ENCODE measurements at regions not wholly inside any gene's neighbourhood (a gene's known extent, or its start where the extent isn't known, plus 50 kb on each side); places are given as distances from the start of the nearest gene placed in this dataset.

GRCh38 chr12:125221602-125222001 lies 156.4 kb downstream of the AACS start:
- H3K4me3 ChIP-seq (ENCODE audit: low read length in 3 of 3): no peak overlapping the region
- H3K9ac ChIP-seq (ENCODE audit: low read depth in 1 of 3, low read length in 3 of 3): no peak overlapping the region
- no peaks in the 10 kb centered on the region for H3K4me1 ChIP-seq (ENCODE audit: control insufficient read depth in 3 of 3, insufficient read depth in 3 of 3, low read length in 3 of 3)
- peaks cover 0 to 11% (median 2%) of the 10 kb centered on the region in 3 donors for H3K27me3 ChIP-seq (ENCODE audit: control insufficient read depth in 3 of 3, insufficient read depth in 3 of 3, low read length in 3 of 3)
- H3K36me3 ChIP-seq (ENCODE audit: control insufficient read depth in 3 of 3, insufficient read depth in 3 of 3, low read length in 3 of 3): no peaks in the 10 kb centered on the region
- H3K9me3 ChIP-seq (ENCODE audit: control insufficient read depth in 3 of 3, low read length in 3 of 3): peaks cover 0 to 8% (median 0%) of the 10 kb centered on the region in 3 donors
- no peak overlapping the region for H3K27ac ChIP-seq (ENCODE audit: low read depth, low read length)

GRCh38 chr12:125222876-125223275 lies 157.6 kb downstream of the AACS start:
- no peak overlapping the region for H3K4me3 ChIP-seq (ENCODE audit: low read length in 3 of 3)

GRCh38 chr12:125225641-125226040 lies 160.4 kb downstream of the AACS start:
- Histone ChIP-seq H3K27me3 (ENCODE audit: control insufficient read depth in 3 of 3, insufficient read depth in 3 of 3, low read length in 3 of 3) (peaks cover 0 to 3% (median 0%) of the 10 kb centered on the region in 3 donors), H3K9me3 (ENCODE audit: control insufficient read depth in 3 of 3, low read length in 3 of 3) (peaks cover 0 to 8% (median 0%) of the 10 kb centered on the region in 3 donors), H3K27ac (ENCODE audit: low read depth, low read length) (no peak overlapping the region), H3K4me1 (ENCODE audit: control insufficient read depth in 3 of 3, insufficient read depth in 3 of 3, low read length in 3 of 3) (no peaks in the 10 kb centered on the region), H3K36me3 (ENCODE audit: control insufficient read depth in 3 of 3, insufficient read depth in 3 of 3, low read length in 3 of 3) (no peaks in the 10 kb centered on the region), H3K9ac (ENCODE audit: low read depth in 1 of 3, low read length in 3 of 3) (no peak overlapping the region), H3K4me3 (ENCODE audit: low read length in 3 of 3) (no peak overlapping the region)

More at GRCh38 chr12:125222876-125223275, 157.6 kb downstream of the AACS start:
- H3K4me1 ChIP-seq (ENCODE audit: control insufficient read depth in 3 of 3, insufficient read depth in 3 of 3, low read length in 3 of 3): no peaks in the 10 kb centered on the region
- no peaks in the 10 kb centered on the region for H3K36me3 ChIP-seq (ENCODE audit: control insufficient read depth in 3 of 3, insufficient read depth in 3 of 3, low read length in 3 of 3)
- peaks cover 0 to 11% (median 2%) of the 10 kb centered on the region in 3 donors for H3K27me3 ChIP-seq (ENCODE audit: control insufficient read depth in 3 of 3, insufficient read depth in 3 of 3, low read length in 3 of 3)
- no peak overlapping the region for H3K27ac ChIP-seq (ENCODE audit: low read depth, low read length)
- peaks cover 0 to 8% (median 0%) of the 10 kb centered on the region in 3 donors for H3K9me3 ChIP-seq (ENCODE audit: control insufficient read depth in 3 of 3, low read length in 3 of 3)
- no peak overlapping the region for H3K9ac ChIP-seq (ENCODE audit: low read depth in 1 of 3, low read length in 3 of 3)

GRCh38 chr12:125228519-125229260 lies 163.5 kb downstream of the AACS start:
- no peaks in the 10 kb centered on the region for H3K4me1 ChIP-seq (ENCODE audit: control insufficient read depth in 3 of 3, insufficient read depth in 3 of 3, low read length in 3 of 3)
- no peak overlapping the region for H3K4me3 ChIP-seq (ENCODE audit: low read length in 3 of 3)
- H3K9ac ChIP-seq (ENCODE audit: low read depth in 1 of 3, low read length in 3 of 3): no peak overlapping the region
- no peak overlapping the region for H3K27ac ChIP-seq (ENCODE audit: low read depth, low read length)
- H3K36me3 ChIP-seq (ENCODE audit: control insufficient read depth in 3 of 3, insufficient read depth in 3 of 3, low read length in 3 of 3): no peaks in the 10 kb centered on the region
- H3K27me3 ChIP-seq (ENCODE audit: control insufficient read depth in 3 of 3, insufficient read depth in 3 of 3, low read length in 3 of 3): no peaks in the 10 kb centered on the region
- peaks cover 0 to 1% (median 0%) of the 10 kb centered on the region in 3 donors for H3K9me3 ChIP-seq (ENCODE audit: control insufficient read depth in 3 of 3, low read length in 3 of 3)

GRCh38 chr12:125229878-125230530 lies 164.8 kb downstream of the AACS start:
- no peak overlapping the region for H3K27ac ChIP-seq (ENCODE audit: low read depth, low read length)
- peaks cover 0 to 3% (median 0%) of the 10 kb centered on the region in 3 donors for H3K27me3 ChIP-seq (ENCODE audit: control insufficient read depth in 3 of 3, insufficient read depth in 3 of 3, low read length in 3 of 3)
- H3K4me3 ChIP-seq (ENCODE audit: low read length in 3 of 3): no peak overlapping the region
- no peaks in the 10 kb centered on the region for H3K4me1 ChIP-seq (ENCODE audit: control insufficient read depth in 3 of 3, insufficient read depth in 3 of 3, low read length in 3 of 3)
- no peaks in the 10 kb centered on the region for H3K36me3 ChIP-seq (ENCODE audit: control insufficient read depth in 3 of 3, insufficient read depth in 3 of 3, low read length in 3 of 3)
- no peak overlapping the region for H3K9ac ChIP-seq (ENCODE audit: low read depth in 1 of 3, low read length in 3 of 3)
- no peaks in the 10 kb centered on the region for H3K9me3 ChIP-seq (ENCODE audit: control insufficient read depth in 3 of 3, low read length in 3 of 3)

- H3K36me3 ChIP-seq (ENCODE audit: control insufficient read depth in 3 of 3, insufficient read depth in 3 of 3, low read length in 3 of 3): no peaks in the 10 kb centered on the region
- no peak overlapping the region for H3K9ac ChIP-seq (ENCODE audit: low read depth in 1 of 3, low read length in 3 of 3)
- no peak overlapping the region for H3K27ac ChIP-seq (ENCODE audit: low read depth, low read length)
- peaks cover 0 to 4% (median 0%) of the 10 kb centered on the region in 3 donors for H3K27me3 ChIP-seq (ENCODE audit: control insufficient read depth in 3 of 3, insufficient read depth in 3 of 3, low read length in 3 of 3)
- no peaks in the 10 kb centered on the region for H3K4me1 ChIP-seq (ENCODE audit: control insufficient read depth in 3 of 3, insufficient read depth in 3 of 3, low read length in 3 of 3)
- no peaks in the 10 kb centered on the region for H3K9me3 ChIP-seq (ENCODE audit: control insufficient read depth in 3 of 3, low read length in 3 of 3)
- no peak overlapping the region for H3K4me3 ChIP-seq (ENCODE audit: low read length in 3 of 3)
Observed at GRCh38 chr12:125233319-125233718, 168.1 kb downstream of the AACS start.

- H3K36me3 ChIP-seq (ENCODE audit: control insufficient read depth in 3 of 3, insufficient read depth in 3 of 3, low read length in 3 of 3): no peaks in the 10 kb centered on the region
- H3K9me3 ChIP-seq (ENCODE audit: control insufficient read depth in 3 of 3, low read length in 3 of 3): no peaks in the 10 kb centered on the region
- no peak overlapping the region for H3K27ac ChIP-seq (ENCODE audit: low read depth, low read length)
- H3K4me1 ChIP-seq (ENCODE audit: control insufficient read depth in 3 of 3, insufficient read depth in 3 of 3, low read length in 3 of 3): no peaks in the 10 kb centered on the region
- no peak overlapping the region for H3K4me3 ChIP-seq (ENCODE audit: low read length in 3 of 3)
- H3K9ac ChIP-seq (ENCODE audit: low read depth in 1 of 3, low read length in 3 of 3): no peak overlapping the region
- peaks cover 0 to 12% (median 3%) of the 10 kb centered on the region in 3 donors for H3K27me3 ChIP-seq (ENCODE audit: control insufficient read depth in 3 of 3, insufficient read depth in 3 of 3, low read length in 3 of 3)
Observed at GRCh38 chr12:125239563-125239962, 174.3 kb downstream of the AACS start.

- no peaks in the 10 kb centered on the region for H3K9me3 ChIP-seq (ENCODE audit: control insufficient read depth in 3 of 3, low read length in 3 of 3)
- H3K27ac ChIP-seq (ENCODE audit: low read depth, low read length): no peak overlapping the region
- H3K9ac ChIP-seq (ENCODE audit: low read depth in 1 of 3, low read length in 3 of 3): no peak overlapping the region
- H3K4me1 ChIP-seq (ENCODE audit: control insufficient read depth in 3 of 3, insufficient read depth in 3 of 3, low read length in 3 of 3): peaks cover 0 to 3% (median 0%) of the 10 kb centered on the region in 3 donors
- H3K36me3 ChIP-seq (ENCODE audit: control insufficient read depth in 3 of 3, insufficient read depth in 3 of 3, low read length in 3 of 3): no peaks in the 10 kb centered on the region
- H3K27me3 ChIP-seq (ENCODE audit: control insufficient read depth in 3 of 3, insufficient read depth in 3 of 3, low read length in 3 of 3): peaks cover 4 to 17% (median 5%) of the 10 kb centered on the region in 3 donors
- H3K4me3 ChIP-seq (ENCODE audit: low read length in 3 of 3): no peak overlapping the region
Observed at GRCh38 chr12:125240717-125241116, 175.5 kb downstream of the AACS start.

GRCh38 chr12:125243811-125244210 lies 178.6 kb downstream of the AACS start:
- Histone ChIP-seq H3K9ac (ENCODE audit: low read depth in 1 of 3, low read length in 3 of 3) (no peak overlapping the region), H3K4me3 (ENCODE audit: low read length in 3 of 3) (no peak overlapping the region), H3K27ac (ENCODE audit: low read depth, low read length) (no peak overlapping the region), H3K27me3 (ENCODE audit: control insufficient read depth in 3 of 3, insufficient read depth in 3 of 3, low read length in 3 of 3) (peaks cover 4 to 20% (median 8%) of the 10 kb centered on the region in 3 donors), H3K9me3 (ENCODE audit: control insufficient read depth in 3 of 3, low read length in 3 of 3) (peaks cover 0 to 3% (median 0%) of the 10 kb centered on the region in 3 donors), H3K36me3 (ENCODE audit: control insufficient read depth in 3 of 3, insufficient read depth in 3 of 3, low read length in 3 of 3) (no peaks in the 10 kb centered on the region), H3K4me1 (ENCODE audit: control insufficient read depth in 3 of 3, insufficient read depth in 3 of 3, low read length in 3 of 3) (peaks cover 0 to 9% (median 0%) of the 10 kb centered on the region in 3 donors)

- peaks cover 0 to 3% (median 0%) of the 10 kb centered on the region in 3 donors for H3K9me3 ChIP-seq (ENCODE audit: control insufficient read depth in 3 of 3, low read length in 3 of 3)
- H3K4me1 ChIP-seq (ENCODE audit: control insufficient read depth in 3 of 3, insufficient read depth in 3 of 3, low read length in 3 of 3): peaks cover 0 to 11% (median 0%) of the 10 kb centered on the region in 3 donors
- no peak overlapping the region for H3K9ac ChIP-seq (ENCODE audit: low read depth in 1 of 3, low read length in 3 of 3)
- peaks cover 4 to 20% (median 8%) of the 10 kb centered on the region in 3 donors for H3K27me3 ChIP-seq (ENCODE audit: control insufficient read depth in 3 of 3, insufficient read depth in 3 of 3, low read length in 3 of 3)
- no peak overlapping the region for H3K4me3 ChIP-seq (ENCODE audit: low read length in 3 of 3)
- no peaks in the 10 kb centered on the region for H3K36me3 ChIP-seq (ENCODE audit: control insufficient read depth in 3 of 3, insufficient read depth in 3 of 3, low read length in 3 of 3)
- H3K27ac ChIP-seq (ENCODE audit: low read depth, low read length): no peak overlapping the region
Observed at GRCh38 chr12:125244338-125244737, 179.1 kb downstream of the AACS start.

All from skeletal muscle tissue (tissue), 3 donors.